Fibroblast of mammary gland (primary cell): ENCODE measurements at regions not wholly inside any gene's neighbourhood (a gene's known extent, or its start where the extent isn't known, plus 50 kb on each side); places are given as distances from the start of the nearest gene placed in this dataset.

Source experiments
- DNase-seq: peaks from one replicate; pipeline ENCODE4 v3.0.0-alpha.2; 2010; ENCODE audit warnings: low read depth
- H3K4me3 ChIP-seq: 2 replicates; pipeline ENCODE4 v1.5.1; 2011; ENCODE audit warnings: low read depth, mild to moderate bottlenecking, low read length, moderate library complexity; ENCODE audit not compliant: control insufficient read depth
- TF ChIP-seq, protein P1 (sequence below): conservative IDR thresholded peaks from 2 replicates; pipeline ENCODE4 v1.5.1; 2011; ENCODE audit warnings: low read depth, low read length, inconsistent platforms; ENCODE audit not compliant: control insufficient read depth, insufficient read depth

DNA sequence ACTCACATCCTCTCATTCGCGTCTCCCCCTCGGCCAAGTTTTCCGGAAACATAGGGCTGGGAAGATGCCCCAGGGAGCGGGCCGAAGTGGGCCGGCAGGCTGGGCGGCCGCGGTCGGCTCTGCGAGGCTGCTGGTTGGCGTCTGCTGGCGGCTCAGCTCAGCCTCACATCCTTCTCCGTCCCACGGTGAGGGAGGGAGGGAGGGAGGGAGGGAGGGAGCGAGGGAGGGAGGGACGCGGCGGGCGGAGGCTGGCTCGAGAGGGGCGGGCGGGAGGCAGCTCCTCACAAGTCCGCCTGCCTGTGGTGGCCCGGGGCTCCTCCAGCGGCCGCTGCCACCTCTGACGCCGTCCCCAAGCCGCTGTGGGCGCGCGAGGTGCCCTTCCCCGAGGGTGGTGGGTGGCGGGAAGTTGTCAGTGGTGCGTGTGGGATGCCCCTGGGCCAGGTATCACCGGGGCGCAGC, 93.8 kb downstream of the RFLNA start:
- TF ChIP-seq, protein P1, sequence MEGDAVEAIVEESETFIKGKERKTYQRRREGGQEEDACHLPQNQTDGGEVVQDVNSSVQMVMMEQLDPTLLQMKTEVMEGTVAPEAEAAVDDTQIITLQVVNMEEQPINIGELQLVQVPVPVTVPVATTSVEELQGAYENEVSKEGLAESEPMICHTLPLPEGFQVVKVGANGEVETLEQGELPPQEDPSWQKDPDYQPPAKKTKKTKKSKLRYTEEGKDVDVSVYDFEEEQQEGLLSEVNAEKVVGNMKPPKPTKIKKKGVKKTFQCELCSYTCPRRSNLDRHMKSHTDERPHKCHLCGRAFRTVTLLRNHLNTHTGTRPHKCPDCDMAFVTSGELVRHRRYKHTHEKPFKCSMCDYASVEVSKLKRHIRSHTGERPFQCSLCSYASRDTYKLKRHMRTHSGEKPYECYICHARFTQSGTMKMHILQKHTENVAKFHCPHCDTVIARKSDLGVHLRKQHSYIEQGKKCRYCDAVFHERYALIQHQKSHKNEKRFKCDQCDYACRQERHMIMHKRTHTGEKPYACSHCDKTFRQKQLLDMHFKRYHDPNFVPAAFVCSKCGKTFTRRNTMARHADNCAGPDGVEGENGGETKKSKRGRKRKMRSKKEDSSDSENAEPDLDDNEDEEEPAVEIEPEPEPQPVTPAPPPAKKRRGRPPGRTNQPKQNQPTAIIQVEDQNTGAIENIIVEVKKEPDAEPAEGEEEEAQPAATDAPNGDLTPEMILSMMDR: no peak
- peak; percentile 81 for DNase-seq
- H3K4me3 ChIP-seq: peak overlapping the region; percentile 81

DNA sequence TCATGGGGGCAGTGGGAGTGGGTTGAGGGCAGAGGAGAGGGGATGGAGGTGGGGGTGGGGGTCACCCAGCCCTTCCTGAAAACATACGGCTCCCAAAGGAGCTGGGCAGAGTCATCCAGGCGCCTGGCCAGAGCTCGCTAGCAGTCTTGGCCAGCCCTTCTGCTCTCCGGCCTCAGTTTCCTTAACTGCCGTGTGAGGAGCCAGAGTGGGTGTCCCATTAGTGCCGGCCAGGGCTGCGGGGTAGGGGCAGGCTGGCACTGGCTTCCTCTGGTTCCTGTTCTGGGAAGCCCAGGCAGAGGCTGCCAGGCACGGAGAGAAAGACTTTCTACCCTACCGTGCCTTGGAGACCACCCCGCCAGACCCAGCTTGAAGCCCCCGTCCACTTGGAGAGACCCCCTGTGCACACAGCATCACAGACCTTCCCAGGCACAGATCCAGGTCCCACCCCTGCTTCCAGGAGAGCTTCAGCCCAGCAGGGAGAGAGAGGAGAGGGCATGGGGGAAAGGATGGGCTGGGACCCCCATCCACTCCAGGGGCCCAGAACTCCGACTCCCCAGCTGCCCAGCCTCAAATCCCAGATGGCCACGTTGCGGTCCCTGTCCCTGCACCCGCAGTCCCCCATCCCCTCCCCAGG, 93.3 kb downstream of the RFLNA start:
- H3K4me3 ChIP-seq: peak overlapping the region; percentile 81
- no peak for DNase-seq
- TF ChIP-seq, protein P1: no peak

DNA sequence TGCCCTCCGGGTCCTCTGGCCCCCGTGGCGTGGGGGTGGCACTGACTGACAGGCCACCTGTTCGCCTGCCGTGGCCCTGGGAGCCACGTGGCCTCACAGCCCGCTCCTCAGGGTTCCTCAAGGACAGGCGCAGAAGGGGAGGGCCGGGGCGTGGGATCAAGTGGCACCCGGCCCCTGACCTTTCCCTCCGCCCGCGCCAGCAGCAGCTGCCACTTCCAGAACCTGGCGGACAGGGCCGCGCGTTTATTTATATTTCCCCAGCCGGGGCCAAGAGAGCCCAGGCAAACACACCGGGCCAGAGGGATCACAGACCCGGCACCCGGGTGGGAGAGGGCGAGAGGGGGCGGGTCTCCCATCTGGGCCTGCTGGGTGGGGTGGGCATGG, 92.6 kb downstream of the RFLNA start:
- peak overlapping the region; percentile 81 for H3K4me3 ChIP-seq
- TF ChIP-seq, protein P1: no peak
- DNase-seq: no peak

DNA sequence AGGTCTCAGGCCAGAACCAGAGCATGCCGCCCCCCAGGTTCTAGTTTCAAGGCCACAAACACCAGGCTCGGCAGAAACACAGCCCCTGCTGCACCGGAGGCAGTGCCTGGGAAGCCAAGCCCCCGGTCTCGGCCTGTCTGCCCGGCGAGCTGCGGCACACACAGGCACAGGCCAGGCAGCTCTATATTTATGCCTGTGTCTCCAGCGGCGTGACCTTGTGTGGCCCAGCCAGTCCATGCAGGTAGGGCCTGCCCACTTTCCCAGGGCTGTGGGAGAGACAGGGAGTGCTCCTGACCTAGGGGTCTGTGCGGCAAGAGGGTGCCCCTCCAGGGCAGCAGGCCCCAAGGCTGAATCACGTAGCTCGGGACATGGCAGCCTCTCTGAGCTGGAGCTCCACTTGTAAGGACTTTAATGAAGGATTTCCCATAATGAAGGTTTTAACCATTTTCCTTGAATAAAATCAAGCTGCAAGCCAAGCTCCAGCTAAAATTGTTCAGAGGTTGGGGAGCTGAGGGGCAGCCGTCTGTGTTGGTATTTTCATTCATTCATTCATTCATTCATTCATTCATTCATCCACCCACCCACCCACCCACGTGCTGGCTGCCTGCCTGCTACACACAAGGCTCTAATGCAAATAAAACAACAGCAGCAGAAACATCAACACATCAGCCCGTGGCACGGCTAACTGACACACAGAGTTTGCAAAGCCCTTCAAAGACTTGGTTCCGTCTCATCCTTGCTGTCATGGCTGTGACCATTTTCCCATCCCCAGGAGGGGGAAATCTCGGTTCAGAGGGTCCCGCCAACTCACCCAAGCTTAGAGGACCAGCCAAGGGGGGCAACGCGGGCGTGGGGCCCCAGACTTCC, 92.0 kb downstream of the RFLNA start:
- H3K4me3 ChIP-seq: peak overlapping the region; percentile 81
- peak; percentile 50 for DNase-seq
- TF ChIP-seq, protein P1: no peak

DNA sequence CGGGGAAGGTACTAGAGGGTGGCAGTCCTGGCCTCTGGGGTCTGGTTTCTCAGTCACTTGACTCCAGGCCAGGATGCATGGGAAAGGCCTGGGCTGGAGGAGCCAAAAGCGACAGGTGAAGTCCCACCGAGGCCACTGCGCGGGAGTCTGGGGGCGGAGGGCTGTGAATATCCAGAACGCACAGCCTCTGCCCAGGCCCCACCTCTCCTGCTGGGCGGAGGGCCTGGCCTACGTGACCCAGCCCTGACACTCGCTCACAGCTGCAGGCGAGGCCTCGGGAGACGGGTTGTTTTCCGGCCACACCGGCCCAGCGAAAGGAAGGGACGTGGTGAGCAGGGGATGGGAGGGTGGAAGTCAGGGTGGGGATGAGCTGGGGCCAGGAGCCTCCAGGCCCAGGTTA, 91.2 kb downstream of the RFLNA start:
- TF ChIP-seq, protein P1: no peak
- DNase-seq: peak; percentile 56
- H3K4me3 ChIP-seq: peak overlapping the region; percentile 81

DNA sequence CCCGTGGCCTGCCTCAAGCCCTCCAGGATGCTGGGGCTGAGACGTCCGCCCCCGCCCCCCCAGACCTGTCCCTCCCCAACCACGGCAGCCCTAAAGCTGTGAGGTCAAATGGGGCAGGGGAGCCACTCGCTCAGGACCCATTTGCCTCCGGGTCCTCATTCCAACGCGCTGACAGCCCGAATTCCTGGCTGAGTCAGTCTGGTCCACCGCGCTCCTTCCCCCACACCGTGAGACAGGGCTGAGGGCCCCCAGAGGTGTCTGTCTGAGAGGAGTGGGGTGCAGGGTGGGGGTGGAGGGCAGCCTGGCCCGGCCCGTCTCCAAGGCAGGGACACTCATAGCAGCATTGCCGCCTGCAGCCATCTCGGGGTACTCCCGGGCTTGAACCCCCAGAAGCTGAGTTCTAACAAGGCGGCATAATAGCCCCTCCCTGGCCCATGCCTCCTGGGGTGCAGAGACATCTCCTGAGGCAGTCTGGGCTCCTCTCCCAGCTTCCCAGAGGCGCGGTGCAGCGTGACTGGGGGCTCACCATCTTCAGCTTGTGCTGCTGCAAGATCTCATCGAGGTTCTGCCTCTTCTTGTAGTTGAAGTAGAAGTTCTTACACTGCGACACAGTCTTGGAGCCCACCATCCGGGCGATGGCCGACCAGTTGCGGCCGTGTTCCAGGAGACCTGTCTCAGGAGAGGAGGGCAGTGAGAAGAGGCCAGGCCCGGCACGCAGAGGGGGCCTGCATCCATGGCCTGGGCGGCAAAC, 90.5 kb downstream of the RFLNA start:
- TF ChIP-seq, protein P1: no peak
- peak; percentile 83 for DNase-seq

More for the DNA sequence above, 90.5 kb downstream of the RFLNA start:
- H3K4me3 ChIP-seq: no peak overlapping the region
